ACHN (cell line): ENCODE measurements at regions not wholly inside any gene's neighbourhood (a gene's known extent, or its start where the extent isn't known, plus 50 kb on each side); places are given as distances from the start of the nearest gene placed in this dataset.

Source experiments
- DNase-seq: peaks from one replicate; pipeline ENCODE4 v3.0.0-alpha.2; 2015
- in situ Hi-C: cut with HindIII; loops from 2 replicates; pipeline ENCODE4 v1.10.0; 2017; ENCODE audit warnings: low sequenced_read_pairs, low pct_ligation_motif_present, low pct_unique_long_range_greater_than_20kb

DNA sequence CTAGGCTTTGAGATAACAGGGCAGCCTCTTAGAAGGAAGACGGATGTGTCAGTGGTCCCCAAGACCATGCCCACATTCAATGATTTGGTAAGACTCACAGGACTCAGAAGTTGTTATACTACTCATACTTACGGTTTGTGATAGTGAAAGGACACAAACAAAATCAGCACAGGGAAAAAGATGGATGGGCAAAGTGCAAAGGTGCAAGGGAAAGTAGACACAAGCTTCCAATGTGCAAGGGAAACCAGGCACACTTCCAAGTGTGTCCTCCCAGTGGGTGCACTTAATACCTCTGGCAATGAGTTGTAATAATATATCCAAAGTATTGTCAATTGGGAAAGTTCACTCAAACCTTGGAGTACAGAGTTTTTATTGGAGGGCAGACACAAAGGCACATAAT is 53.8 kb upstream of the VCX start:
- in situ Hi-C loops: no loop called here
- no peak for DNase-seq

DNA sequence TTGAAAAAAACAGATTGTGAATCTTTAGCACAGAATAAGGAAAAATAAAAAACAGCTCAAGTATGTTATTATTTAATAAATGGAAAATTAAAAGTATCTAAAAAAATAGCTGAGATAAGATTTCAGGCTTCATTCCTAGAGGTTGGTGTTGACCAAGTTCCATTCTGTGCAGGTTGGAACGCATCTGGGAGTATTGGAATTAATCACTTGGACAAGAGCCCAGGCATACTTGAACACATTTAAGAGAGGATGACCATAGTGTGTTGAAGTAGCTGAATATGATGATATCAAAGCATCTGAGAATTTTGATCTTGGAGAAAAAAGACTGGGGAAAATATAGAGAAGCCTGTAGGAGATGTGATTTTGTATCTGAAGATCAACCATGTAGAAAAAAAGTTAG is 54.6 kb upstream of the VCX start:
- in situ Hi-C loops: no loop called here
- DNase-seq: no peak

DNA sequence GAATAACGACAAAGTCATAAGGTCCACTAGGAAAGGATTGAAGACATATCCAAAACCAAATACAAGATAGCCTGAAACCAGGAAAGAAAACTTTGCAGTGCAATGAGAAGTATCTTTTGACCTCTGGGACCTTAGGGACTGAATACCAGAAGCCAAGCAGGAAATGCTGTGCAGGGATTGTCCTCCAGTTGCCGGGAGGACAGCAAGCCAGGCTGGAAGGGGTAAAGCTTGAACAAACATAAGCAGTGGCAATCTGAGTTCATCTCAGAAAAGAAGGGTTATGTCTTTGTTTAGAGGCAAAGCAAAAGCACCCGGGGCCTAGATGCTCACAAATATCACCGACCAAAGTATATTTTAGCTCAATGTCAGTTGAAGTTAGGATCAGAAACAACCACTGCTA is 55.3 kb upstream of the VCX start:
- in situ Hi-C loops: no loop called here
- no peak for DNase-seq

DNA sequence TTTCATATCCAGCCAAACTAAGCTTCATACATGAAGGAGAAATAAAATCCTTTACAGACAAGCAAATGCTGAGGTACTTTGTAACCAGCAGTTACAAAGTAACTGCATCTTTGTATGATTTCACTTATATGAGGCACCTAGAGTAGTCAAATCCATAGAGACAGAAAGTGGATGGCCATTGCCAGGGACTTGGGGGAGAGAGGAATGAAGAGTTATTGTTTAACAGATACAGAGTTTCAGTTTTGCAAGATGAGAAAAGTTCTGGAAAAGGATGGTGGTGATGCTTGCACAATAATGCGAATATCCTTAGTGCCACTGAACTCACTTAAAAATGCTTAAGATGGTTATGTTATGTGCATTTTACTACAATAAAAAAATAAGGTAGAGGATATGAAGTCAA is 58.4 kb upstream of the VCX start:
- no peak for DNase-seq
- in situ Hi-C loops: no loop called here

DNA sequence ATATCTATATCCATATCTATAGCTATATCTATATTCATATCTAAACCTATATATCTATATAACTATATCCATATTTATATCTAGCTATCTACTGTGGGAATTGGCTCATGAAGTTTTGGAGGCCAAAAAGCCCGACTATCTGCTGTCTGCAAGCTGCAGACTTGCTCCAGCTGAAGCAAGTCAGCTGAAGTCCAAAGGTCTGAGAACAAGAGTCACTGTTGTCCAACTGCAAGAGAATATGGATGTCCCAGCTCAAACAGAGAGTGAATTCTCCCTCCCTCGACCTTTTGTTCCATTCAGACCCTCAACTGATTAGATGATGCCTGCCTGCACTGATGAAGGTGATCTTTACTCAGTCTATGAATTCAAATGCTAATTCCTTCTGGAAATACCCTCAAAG is 63.3 kb upstream of the VCX start:
- DNase-seq: no peak
- in situ Hi-C loops: no loop called here

DNA sequence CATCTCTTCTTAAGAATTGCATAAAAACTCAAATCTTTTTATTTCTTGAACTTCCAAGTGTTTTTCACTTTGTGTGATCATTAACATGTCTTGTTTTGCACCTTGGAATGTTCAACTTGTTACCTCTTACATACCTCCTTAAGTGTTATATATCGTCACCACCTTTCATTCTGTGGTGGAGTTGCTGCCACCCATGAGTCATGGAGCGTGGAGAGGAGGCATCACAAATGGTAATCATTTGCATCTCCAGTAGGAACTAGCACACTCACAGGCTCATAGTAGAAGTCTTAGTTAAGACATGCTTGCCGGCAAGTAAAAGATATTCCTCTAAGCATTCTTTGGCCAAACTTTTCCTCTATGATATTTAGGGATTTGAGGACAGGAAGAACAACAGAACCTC is 67.0 kb upstream of the VCX start:
- no peak for DNase-seq
- in situ Hi-C loops: no loop called here

DNA sequence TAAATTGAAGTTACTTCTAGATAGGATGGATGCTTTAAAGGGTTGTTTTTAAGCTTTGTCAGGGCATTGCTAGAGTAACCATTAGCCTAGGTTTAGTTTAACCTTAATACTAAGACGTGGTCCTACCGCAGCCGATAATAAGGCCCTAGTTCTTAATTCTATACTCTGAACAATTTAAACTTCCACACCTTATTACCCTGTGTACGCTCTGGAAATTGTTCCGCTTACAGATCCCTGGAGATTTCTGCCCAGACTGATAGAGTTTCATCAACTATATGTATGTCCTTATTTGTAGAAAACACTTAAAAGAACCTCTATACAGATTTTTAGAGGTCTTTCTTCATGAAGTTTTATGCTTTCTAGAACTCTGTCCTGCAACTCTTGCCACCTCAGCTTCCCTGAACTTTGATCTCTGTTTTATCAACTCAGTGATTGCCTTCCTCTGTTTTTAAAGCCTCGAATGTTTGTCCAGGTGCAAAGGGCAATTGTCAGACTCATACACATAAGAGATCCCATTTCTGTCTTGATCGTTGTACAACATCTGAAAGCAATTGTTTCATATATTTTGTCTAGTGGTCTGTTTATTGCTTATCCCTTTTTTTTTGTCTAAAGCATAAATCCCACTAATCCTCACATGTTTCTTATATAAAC is 71.1 kb upstream of the VCX start:
- no peak for DNase-seq
- in situ Hi-C loops: no loop called here

DNA sequence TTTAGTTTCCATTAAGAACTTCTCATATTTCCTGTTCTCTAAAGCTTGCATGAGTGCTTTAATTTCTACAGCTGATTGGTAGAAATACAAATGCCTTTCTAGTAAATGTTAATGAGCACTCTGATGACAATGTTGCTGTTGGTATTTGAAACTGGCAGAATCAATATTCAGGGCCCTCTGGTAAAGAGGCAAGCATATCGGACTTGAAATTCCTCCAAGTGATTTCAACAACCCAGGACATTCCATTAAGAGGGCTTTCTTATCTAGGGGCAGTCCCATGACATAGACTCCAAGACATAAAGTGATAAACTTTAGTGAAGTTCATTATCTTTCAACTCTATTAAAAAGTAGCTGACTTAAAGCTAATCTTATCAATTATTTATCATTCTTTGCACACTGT is 83.1 kb upstream of the VCX start:
- no peak for DNase-seq
- in situ Hi-C loops: no loop called here

DNA sequence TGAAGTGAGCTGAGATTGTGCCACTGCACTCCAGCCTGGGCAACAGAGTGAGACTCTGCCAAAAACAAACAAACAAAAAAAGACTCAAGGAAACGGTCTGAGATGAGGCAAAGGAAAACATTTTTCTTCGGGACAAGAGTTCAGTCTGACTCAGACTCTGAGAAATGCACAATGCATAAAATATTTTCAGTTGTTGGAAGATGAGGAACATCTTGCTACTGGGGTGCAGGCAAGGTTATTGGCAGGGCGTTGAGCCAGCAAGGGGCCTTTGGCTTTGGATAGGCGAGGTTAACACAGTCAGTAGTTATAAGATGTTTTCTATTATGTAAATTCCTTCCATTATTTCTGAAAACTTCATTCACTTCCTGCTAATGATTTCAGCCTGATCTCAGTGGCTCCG is 96.1 kb upstream of the VCX start:
- in situ Hi-C loops: no loop called here
- DNase-seq: no peak

DNA sequence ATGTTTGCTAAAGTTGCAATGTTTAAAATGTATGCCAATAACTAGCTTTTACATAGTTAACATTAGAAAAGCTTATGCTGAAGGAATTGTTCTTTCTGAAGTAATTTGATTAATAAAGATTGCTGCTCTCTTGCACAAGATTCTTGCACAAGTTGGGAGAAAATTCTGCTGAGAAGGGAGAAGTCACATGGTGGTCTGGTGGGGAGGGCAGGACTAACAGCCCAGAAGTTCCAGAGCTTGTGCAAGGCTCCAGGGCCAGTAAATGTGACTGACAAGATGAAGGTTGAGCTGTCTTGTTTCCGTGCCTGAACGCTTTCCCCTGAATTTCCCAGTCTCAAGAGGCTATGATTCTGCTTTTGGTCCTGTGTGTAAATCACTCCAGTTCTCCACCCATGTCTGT is 112.9 kb upstream of the VCX start:
- DNase-seq: no peak
- in situ Hi-C loops: no loop called here

DNA sequence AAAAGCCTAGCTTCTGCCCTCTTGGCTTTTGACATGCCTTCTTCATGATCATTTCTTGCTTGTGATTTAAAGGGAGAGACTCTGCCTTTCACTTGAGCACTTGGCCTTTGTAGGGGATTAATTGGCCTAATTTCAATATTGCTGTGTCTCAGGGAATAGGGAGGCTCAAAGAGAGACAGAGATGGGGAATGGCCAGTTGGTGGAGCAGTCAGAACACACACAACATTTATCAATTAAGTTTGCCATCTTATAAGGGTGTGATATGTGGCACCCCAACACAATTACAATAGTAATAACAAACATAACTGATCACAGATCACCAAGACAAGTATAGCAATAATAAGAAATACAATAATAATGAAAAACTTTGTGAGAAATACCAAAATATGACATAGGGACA is 122.5 kb upstream of the VCX start:
- in situ Hi-C loops: no loop called here

DNA sequence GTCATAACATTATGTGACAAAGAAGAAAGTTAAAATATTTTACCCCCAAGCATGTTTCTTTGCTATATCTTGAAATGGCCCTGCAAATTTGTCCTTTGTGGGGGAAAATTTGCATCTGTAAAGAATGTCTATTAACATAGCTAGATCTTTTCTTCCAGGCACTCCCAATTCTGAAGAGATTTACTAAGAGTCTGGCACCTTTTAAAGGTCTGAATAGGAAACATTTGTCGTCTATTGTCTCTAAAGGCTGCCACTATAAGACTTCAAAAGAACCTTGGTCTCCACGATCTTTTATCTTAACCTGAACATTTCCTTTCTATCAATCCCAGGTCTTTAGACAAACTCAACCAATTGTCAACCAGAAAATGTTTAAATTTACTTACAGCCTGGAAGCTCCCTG is 128.6 kb upstream of the VCX start:
- DNase-seq: no peak
- in situ Hi-C loops: no loop called here

More for the DNA sequence above, 122.5 kb upstream of the VCX start:
- DNase-seq: no peak

DNA sequence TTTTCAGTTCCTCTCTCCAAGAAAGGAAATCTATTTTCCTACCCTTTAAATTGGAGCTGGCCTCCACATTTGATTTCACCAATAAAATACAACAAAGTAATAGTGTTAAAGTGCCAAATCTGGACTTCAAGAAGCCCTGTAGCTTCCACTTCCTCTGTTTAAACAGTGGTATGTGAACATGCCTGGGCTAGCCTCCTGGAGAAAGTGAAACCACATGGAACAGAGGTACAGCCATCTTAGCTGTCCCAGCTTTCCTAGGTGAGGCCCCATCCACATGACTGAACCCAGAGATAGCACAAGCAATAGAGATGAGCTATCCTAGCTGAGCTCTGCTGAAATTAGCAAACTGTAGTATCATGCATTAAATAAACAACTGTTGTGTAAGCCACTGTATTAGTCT is 131.8 kb upstream of the VCX start:
- in situ Hi-C loops: no loop called here
- DNase-seq: no peak

DNA sequence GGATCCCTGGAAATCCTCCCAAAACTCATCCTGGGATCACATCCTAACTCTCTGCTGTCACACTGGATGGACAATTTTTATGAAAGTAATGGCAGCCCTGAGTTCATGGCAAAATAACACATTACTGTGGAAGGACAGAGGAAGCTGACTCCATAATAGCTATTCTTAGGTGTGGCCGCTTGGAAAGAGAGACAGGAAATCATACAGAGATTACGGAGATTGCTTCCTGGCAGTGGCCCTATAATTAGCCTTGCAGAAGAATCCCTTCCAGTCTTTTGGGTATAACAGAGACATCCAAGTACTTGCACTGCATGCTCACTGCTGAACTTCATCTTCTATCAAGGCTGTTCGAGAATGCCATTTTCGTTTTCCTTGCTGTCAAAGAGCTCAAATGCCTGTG is 133.1 kb upstream of the VCX start:
- in situ Hi-C loops: no loop called here
- DNase-seq: no peak

DNA sequence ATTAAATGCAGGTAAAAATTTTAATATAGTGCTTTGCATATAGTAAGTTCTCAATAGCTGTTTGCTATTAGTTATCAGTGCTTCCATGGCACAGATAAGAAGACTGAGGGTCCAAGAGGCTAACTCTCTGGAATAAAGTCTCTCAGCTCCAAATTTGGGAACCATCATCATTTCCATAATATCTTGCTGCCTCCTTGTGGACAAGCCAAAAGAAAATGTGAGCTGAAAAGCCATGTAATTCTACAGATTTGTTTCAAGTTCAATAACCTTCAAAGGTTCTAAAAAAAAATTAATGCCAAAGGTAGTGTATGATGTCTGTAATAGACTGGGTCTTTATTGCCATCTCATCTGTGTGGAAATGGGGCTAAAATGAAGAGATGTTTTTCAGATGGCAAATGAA is 136.9 kb upstream of the VCX start:
- in situ Hi-C loops: no loop called here
- DNase-seq: no peak

DNA sequence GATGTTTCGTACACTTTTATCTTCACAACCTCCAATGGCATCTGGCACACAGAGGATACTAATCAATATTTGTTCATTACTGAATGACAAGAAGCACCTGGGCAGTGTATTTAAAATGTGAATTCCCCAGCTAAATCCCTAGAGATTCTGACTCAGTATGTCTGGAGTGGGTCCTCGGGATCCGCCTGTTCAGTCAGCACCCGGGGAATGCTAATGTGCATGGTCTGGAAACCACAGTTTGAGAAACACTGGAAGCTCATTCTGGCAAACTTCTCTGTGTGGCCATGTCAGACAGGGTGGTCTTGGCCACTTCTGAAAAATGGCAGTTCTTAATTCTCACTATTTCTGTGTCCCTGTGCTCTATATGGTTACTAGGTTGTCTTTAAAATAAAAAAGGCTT is 138.8 kb upstream of the VCX start:
- in situ Hi-C loops: no loop called here
- DNase-seq: no peak

DNA sequence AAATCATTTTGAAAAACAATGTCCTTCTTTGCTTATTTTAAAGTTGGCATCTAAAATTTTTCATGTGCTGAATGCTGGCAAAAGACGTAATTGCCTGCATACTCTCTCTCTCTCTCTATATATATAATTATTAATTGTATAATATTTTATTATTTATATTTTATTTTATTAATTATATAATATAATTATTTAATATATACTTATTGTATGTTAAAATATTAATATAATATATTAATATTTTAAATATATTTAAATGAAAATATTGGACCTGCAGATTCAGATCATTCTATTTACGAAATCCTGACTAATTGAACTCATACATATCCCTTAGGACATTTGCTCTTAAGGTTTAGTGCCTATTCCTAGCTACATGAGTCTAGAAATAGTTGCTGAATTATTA is 144.7 kb upstream of the VCX start:
- in situ Hi-C loops: no loop called here
- DNase-seq: no peak

DNA sequence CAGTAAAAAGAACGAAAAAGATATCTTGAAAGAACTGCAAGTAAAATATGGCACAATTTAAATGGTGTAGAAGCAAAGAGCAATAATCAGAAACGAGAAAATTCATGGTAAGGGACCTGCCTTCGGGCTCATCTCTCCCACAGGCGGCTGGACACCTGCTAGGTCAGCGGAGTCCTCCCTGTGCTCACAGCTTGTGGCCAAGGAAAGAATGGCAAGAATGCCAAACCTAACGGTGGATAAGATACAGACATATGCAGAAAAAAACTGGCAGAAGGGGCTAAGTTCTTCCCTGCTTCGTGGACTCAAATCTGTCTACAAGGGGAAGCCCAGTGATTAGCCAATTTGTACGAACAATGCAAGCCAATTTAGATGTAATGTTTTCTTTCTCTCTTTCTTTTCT is 152.1 kb upstream of the VCX start:
- in situ Hi-C loops: no loop called here
- no peak for DNase-seq

DNA sequence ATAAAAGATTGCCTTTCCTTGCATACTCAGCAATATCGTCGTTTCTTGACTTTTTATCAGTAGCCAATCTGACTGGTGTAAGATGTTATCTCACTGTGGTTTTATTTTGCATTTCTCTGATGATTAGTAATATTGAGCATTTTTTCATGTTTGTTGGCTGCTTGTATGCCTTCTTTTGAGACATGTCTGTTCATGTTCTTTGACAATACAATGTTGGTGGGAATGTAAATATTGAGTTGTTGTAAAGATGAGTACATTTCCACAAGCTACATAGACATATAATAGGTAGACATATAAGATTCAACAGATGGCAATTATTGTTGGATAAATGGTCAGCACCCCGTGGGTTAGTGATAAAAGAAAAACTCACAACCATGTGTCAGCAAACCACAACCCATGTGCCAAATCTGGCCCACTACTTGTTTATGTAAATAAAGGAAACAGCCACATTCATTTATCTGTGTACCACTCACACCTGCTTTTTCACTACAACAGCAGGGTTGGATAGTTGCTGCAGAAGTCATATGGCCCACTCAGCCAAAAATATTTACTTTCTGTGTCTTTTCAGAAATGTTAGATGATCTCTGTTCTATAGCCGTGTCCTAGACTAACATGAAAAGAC is 153.1 kb upstream of the VCX start:
- in situ Hi-C loops: no loop called here
- no peak for DNase-seq

DNA sequence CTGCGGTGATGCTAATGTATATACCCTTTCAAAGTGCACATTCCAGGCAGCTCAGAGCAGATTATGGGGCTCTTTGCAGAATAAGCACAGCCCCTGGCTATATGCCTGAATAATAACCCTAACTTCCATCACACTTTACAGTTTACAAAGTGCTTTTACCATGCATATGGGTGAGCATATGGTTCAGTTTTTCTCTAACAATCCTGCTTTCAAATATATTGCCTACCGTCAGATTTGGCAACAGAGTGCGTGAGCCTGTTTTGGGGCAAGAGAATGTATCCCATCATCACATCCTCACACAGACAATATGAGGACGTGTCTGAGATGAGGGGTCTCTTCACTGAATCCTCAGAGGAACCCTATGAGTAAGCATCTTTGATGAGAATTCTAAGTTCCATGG is 162.8 kb upstream of the VCX start:
- no peak for DNase-seq
- in situ Hi-C loops: no loop called here

DNA sequence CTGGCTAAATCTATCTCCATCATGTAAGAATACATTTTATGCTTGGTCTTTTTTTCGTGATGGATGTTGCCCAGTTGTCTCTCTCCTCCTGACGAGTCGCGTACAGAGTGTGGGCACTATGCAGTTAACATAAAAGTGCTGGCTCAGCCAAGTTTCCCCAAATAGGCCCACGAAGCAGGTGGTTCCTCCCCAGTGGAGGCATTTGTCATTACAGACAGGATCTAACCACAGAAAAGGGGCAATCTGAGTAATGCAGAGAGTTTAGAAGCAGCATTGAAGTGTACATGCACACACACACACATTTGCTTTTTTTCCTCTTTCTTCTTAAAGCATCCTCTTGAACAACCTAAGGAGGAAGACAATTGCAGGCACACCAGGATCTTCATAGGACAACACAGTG is 188.7 kb upstream of the VCX start:
- DNase-seq: no peak
- in situ Hi-C loops: no loop called here
